NCI-H774 (cell line): ENCODE measurements at regions not wholly inside any gene's neighbourhood (a gene's known extent, or its start where the extent isn't known, plus 50 kb on each side); places are given as distances from the start of the nearest gene placed in this dataset.
"Not testable (repeated sequence)": the region's sequence is repeated elsewhere in the genome, so short reads cannot be mapped to it uniquely, and the experiment has no call there.

Source experiments
- DNase-seq: peaks from one replicate; lab custom pipeline; 2025; lab: John Stamatoyannopoulos, UW

DNA sequence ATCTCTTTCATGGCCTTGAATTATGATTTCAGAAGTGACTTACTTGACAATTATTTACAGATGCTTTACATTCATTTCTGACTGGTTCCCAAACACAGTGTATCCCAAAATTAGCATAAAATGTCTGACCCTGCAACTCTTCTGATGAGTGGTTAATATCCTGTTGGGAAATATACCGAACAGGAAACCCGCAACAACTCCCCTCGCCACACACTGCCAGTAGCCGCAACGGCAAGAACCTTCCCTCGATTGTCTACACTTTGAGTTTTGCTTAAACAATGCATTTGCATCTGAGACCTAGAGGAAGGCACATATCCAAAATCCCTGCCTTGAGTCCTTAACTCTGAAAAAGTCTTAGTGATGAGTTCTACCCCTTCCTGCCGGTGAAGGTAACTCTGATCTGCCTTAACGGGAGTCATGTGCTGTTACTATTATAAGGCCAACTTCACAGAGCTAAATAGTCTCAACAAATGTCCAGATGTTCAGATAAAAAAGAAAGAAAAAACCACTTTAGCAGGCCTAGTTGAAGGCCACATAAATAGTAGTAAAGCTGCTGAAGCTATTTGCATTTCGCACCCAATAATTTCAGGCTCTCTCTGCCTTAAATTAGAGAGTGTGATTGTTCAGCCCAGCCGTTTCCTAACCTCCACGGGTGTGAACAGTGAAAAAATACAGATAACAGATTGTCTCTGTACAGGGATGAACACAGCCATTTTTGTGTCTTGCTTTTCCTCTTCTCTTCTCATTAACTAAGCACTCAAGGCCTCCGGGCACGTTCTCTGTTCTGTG is 321.1 kb downstream of the HS3ST3B1 start:
- no peak for DNase-seq

DNA sequence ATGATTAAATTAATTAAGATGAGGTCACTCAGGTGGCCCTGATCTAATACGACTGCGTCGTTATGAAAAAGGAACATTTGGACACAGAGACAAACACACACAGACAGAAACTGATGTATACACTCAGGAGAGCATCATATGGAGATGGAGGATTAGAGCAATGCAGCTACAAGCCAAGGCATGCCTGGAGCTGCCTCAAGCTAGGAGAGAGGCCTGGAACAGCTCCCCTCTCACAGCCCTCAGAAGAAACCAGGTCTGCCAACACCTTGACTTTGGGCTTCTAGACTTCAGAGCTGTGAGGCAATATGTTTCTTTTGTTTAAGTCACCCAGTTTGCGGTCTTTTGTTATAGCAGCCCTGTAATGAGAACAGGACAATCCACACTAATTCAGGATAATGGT is 318.9 kb downstream of the HS3ST3B1 start:
- DNase-seq: no peak

GRCh38 chr17:14616528-14616927 is 315.6 kb downstream of the HS3ST3B1 start:
- no peak for DNase-seq

- DNase-seq: no peak
Measured at GRCh38 chr17:14605267-14605599, 304.4 kb downstream of the HS3ST3B1 start.

DNA sequence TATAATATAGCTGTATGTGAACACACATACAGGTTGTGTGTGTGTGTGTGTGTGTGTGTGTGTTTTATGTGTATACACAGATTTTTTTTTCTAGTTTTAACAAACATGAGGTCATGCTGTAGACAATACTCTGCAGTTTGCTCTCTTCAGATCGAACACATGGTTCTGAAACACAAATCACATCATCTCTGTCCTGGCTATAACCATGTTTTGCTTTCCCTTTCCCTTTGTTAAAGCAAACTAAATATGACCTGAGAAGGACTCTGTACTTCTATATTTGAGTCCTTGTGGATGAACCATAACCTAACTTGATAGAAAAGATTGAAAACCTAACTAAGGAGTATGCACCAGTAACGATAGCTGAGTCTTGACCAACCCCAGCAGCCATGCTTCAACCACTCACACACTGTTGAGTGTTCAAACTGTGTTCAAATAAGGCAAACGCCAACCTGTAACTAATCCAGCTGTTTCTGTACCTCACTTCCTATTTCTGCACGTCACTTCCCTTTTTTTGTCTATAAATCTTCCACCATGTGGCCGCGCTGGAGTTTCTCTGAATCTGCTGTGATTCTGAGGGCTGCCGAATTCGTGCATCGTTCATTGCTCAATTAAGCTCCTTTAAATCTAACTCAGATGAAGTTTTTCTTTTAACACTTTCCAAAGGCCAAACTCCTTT is 303.8 kb downstream of the HS3ST3B1 start:
- no peak for DNase-seq

- no peak for DNase-seq
Measured at GRCh38 chr17:14596224-14596623, 295.3 kb downstream of the HS3ST3B1 start.

DNA sequence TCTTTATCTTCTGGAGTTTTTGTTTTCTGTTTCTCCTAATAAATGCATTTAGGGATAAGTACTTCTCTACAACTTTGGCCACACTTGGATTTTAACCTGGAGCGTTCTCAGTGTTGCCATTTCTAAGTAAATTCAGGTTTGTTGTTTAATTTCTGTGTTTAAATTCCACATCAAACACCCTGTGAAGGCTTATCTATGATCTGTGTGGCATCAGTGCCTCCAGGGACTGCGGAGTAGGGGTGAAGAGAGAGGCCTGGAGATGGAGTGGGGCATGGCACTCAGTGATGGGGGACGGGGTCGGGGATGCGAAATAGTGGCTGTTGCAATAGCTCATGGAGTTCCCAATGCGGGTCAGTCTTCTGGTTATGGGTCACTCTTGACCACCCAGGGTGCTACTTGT is 294.8 kb downstream of the HS3ST3B1 start:
- no peak for DNase-seq

- DNase-seq: no peak
Measured at GRCh38 chr17:14594690-14595089, 293.8 kb downstream of the HS3ST3B1 start.

DNA sequence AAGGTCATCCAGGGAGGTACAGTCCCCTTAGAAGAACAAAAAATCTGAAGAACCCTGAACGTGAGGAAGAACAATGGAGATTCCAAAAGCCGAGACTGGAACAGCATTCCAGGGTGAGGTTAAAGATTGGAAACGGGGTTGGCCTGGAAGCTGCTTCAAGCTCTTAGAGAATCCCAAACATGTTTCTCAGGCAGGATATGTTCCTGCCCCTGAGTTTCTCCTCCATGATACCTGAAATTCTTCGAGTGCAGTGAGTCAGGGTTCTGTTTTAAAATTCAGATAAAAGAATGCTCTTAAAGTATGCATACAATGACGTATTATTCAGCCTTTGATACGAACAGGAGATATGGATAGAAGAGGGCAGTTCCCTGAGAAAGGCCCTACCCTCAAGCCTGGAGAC is 293.1 kb downstream of the HS3ST3B1 start:
- DNase-seq: no peak

DNA sequence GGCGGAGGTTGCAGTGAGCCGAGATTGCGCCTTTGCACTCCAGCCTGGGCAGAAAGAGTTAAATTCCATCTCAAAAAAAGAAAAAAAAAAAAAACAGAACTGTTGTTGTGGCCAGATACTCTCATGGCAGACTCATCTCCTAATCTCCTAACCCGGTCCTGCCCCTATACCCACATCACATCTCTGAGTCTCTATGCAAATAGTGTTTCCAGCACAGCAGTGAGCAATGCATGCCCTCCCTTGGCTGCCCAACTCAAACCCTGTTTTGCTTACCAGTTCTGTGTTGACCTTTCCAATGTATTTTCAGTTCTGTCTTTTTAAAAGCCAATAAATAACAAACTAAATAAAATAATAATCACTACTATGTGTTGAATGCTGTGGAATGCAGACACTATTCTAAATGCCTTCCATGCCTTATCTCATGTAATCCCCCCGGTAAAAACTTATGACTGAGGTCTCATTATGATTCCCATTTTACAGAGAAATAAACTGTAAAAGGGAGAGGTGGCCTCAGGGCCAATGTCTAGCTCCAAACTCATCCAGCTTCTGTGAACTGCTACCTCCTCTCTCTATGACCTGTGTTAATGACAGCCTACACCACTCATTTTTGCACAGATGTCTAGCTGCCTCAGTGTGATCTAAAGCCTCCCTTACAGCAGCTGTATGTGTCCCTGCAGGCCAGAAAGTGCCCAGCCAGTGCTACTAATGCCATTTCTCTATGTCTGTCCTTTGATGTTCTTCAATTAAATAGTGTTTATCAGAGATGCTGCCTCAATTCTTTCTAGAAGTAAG is 289.8 kb downstream of the HS3ST3B1 start:
- no peak for DNase-seq

DNA sequence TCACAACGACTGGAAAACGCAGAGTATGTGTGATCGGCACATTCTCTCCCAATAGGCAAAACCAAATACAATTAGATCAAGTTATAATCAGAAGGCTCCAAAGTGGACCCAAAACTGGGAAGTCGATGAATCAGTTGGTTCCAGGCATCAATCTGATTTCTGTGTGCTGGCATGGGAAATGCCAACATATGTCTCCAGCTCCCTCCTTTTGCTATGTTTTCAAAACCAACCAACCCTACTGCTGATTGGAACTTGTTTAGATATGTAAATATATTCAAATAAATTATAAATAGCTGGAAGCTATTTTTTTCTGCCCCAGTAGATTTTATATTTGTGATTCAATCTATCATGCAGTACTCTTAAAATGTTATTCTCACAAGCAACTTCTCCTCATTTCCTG is 284.2 kb downstream of the HS3ST3B1 start:
- no peak for DNase-seq

DNA sequence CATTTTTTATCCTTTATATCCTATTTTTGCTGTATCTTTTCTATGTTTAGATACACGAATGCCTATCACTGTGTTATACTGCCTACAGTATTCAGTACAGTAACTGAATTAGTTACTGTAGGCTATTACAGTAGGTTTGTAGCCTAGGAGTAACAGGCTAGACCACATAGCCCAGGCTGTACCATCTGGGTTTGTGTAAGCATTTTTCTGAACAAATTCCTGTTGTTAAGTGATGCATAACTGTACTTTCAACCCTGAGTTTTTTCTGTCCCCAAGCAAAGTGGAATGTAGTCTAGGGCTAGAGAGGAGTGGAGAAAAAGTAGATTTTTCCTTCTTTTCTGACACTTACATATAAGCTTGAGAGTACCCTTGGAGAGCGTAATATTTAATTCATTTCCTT is 282.1 kb downstream of the HS3ST3B1 start:
- DNase-seq: no peak

GRCh38 chr17:14581186-14581830 is 280.4 kb downstream of the HS3ST3B1 start:
- no peak for DNase-seq

DNA sequence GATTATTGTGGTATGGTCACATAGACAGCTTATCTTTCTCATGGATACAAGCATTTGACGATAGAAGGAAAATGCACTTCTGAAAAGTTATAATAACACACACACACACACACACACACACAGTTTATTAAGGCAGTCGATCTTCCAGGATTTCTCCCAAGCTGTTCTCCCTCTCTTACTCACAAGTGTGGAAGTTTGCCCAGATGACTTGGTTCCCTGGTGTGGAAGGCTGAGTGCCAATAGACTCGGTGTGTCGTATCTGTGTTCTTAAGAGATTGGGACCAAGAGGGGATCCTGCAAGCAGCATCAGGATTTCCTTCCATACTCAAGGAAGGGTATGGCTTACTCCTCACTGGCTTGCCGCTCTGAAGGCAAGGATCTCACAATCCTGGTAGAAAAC is 279.6 kb downstream of the HS3ST3B1 start:
- no peak for DNase-seq

DNA sequence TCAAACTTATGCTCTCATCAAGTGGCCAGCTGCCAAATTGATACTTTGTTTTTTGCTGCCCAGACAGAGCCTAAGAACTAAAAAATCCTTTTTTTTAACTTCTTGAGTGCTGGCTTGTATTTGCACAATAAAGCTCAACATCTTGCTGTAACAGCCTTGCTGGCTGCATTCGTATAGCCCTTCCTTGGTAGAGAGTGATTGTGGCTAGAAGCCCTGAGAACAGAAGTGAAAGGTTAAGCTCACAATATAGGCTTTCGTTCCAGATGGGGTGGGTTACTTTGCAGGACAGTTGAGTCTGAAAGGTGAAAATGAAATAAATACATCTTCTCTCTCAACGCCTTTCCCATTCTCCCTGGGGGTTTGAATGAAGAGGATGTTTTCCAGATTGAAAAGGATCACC is 278.8 kb downstream of the HS3ST3B1 start:
- no peak for DNase-seq

DNA sequence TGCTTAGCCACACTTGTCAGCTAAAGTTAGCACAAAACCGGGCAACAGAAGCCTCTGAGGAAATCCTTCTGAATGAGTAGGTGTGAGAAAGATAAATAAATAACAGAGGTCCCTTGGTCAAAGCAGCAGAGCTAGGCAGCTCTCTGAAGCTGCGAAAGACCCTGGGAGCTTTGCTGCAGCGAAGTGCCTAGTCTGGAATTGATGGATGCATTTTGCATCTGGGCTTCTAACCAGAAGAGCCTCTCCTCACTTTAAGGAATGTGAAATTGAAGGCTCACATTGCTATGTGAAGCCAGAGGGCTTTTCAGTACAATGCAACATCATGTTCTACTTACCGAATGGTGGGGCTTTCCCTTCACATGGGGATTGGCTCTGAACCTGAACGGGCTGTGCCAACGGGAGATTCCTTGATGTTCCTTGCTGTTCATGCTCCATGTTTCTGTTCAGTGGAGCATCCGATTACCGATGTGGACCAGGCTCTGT is 274.6 kb downstream of the HS3ST3B1 start:
- DNase-seq: no peak

DNA sequence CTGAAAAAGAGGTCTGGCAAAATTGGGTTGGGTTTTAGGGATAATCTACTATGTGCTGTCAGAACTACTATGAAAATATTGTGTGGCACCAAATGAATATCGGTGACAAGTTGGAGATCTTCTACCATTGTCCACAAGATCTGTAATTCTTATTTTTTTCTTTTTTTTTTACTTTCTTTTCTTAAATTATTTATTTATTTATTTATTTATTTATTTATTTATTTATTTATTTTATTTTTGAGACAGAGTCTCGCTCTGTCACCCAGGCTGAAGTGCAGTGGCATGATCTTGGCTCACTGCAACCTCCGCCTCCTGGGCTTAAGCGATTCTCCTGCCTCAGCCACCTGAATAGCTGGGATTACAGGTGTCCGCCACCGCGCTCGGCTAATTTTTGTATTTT is 259.4 kb downstream of the HS3ST3B1 start:
- DNase-seq: not testable (repeated sequence)

DNA sequence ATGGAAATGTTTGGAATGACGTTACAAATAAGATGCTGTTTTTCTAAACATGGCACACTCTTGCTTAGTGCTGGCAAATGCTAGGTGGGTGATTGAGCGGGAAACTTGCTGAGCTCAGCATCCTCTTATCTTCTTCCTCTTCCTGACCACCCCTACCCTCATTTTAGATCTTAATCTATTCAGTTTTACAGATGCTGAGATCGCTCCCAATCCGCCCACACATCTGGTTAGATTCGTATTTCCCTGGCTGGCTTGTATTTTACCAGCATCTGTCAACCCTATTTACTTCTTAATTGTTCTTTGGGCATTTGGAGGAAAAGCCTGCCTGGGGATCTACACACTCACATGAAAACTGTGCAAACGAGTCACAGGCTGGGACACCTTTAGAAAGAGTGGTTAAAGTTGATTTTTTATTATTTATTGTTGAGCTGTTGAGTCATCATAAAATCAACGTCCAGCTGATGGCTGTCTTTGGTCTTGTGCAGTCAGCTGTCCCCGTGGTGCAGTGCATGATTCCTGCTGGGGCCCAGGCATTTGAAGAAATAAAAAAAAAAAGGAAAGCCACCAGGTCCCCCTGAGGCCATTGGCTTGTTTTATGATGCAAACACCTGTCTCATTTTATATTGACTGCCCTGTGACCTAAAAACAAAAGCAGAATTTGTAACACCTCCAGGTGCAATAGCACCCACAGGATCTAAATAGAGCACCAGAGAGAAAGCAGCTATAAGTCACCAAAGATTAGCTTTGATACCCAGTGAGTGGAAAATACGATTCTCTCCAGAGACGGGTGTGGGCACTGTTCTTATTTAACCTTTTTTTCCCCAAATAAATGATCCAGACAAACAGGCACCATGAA is 258.6 kb downstream of the HS3ST3B1 start:
- no peak for DNase-seq

DNA sequence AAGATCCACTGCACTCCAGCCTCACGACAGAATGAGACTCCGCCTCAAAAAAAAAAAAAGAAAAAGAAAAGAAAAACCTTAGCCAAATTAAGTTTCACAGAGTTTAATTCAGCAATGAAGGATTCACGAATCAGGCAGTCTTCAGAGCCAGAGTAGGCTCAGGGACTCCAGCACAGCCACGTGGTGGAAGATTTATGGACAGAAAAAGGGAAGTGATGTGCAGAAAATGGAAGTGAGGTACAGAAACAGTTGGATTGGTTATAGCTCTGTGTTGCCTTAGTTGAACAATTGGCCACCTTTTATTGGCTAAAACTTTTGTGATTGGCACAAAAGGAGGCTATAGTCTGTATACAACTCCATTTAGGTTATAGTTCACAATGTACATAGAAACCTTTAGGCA is 256.6 kb downstream of the HS3ST3B1 start:
- DNase-seq: no peak

- DNase-seq: no peak
Measured at GRCh38 chr17:14553847-14554246, 253.0 kb downstream of the HS3ST3B1 start.

DNA sequence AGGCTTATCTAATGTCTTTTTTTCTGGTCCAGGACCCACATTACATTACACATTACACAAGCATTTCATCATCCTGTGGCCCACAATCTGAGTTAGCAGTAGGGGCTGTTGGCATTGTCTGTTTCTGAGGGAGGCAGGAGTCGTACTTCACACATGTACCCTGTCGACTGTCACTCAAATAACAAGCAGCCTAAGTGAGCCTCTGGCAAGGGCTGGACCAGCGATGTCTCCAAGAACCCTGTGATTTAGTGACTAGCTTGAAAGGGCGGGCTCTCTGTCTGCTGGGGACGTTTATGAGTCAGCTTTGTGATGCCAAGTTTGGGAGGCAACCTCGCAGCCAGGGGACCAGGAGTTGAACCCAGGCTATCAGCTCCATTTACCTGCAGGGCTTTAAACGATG is 251.4 kb downstream of the HS3ST3B1 start:
- DNase-seq: no peak
